Caki2 (cell line): ENCODE measurements at regions not wholly inside any gene's neighbourhood (a gene's known extent, or its start where the extent isn't known, plus 50 kb on each side); places are given as distances from the start of the nearest gene placed in this dataset.

ENCODE experiments used
- DNase-seq: peaks from one replicate; pipeline ENCODE4 v3.0.0-alpha.2; 2015; ENCODE audit warnings: low read depth
- in situ Hi-C: cut with HindIII; loops from 2 replicates; pipeline ENCODE4 v1.10.0; 2016; ENCODE audit warnings: low sequenced_read_pairs, low pct_unique_long_range_greater_than_20kb, mixed read lengths

DNA sequence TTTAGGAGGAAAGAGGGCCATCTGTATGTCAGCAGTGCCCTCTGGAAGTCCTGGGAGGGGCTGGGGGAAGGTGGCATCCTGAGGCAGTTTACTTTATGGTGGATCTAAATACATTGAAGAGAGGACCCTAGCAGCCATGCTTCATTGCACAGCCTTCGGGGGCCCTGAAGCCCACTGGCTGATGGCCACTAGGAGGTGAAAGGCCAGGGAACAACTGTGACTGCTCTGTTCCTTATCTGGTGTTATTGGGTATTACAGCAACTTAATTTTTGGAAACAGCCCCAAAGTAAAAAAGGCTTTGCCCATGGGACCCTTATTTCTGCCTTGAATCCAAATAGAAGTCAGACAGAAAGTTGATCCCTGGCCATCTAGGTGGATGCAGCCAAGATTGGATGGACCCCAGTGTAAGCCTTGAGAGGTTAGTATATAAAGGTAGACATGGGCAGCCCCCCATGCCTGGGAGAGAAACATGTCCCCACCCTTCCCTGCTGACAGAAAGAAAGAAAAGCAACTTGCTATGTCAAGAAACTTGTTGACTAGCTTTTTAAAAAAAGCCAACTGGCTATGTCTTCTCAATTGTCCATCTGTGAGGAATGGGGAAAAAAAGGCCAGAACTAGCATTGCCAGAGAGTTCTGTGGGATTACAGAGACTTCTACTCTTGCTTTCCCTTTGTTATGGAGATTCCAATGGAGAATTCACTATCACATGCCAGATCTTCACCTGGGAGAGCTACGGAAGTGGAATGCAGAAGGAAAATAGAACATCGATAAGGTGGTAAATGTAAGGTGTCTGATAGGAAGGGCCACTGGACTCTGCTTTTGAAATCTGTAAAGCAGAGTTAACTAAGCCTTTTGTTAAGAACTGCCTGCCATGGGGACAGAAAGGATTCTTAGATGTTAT lies 58.6 kb upstream of the OSR1 start:
- in situ Hi-C loops: no loop called here
- DNase-seq: no peak

GRCh38 chr2:19416083-19416482 lies 57.7 kb upstream of the OSR1 start:
- in situ Hi-C loops: no loop called here
- no peak for DNase-seq

GRCh38 chr2:19409046-19409445 lies 50.6 kb upstream of the OSR1 start:
- in situ Hi-C loops: no loop called here
- no peak for DNase-seq

DNA sequence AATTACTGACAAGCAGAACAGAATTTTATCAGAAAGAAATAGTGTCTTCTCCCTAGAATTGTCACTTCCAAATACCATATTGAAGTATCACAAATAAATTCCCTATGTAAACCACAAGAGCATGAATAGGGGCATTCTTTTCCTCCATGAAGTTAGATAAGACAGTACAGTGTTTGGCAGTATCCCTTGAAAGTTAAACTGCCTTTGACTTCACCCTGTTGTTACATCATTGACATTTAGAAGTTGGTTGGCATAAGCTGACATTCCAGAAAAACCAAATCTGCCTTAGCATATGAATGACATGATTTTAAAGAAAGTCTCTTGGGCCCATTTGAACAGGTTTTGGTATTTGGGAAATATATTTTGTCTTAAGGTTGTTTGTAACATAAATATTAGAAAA lies 50.2 kb upstream of the OSR1 start:
- no peak for DNase-seq
- in situ Hi-C loops: no loop called here
